ENCODE measurements at regions not wholly inside any gene's neighbourhood (a gene's known extent, or its start where the extent isn't known, plus 50 kb on each side); places are given as distances from the start of the nearest gene placed in this dataset.

DNA sequence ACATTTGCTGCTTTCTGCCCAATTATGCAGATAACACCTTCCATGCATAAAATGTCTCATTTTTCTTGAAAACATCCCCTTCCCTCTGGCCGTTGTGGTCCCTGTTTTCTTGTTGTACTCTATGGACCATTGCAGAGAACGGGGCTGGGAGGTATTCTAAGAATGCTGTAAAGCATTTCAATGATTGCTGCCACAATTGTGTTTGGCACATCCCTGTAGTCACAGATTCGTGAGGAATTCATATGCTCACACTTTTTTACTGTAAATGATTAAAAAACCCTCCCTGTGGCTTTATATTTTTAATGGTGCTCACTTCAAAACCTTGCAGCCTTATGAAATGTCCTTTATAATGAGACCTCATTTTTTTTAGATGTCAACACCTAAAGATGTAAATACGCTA is 207.2 kb upstream of the GBE1 start:
- TF ChIP-seq GATA2 (IDR thresholded peaks at IDR 0.05; ENCODE audit: low read depth, low read length) (no peak), GATA3 (IDR thresholded peaks at IDR 0.05; ENCODE audit: low read depth, low read length) (no peak)
